DOHH2 (cell line): ENCODE measurements at regions not wholly inside any gene's neighbourhood (a gene's known extent, or its start where the extent isn't known, plus 50 kb on each side); places are given as distances from the start of the nearest gene placed in this dataset.

Experiments
- H3F3A ChIP-seq: fragments of 200-600 bp; sonication (generic), shearing (Covaris generic); 2 replicates; pipeline ENCODE4 v1.6.0; 2016; ENCODE audit warnings: antibody characterized with exemption, mild to moderate bottlenecking; ENCODE audit not compliant: control insufficient read depth, insufficient read depth
- H3K27ac ChIP-seq: fragments of 200-600 bp; sonication (generic); 2 replicates; pipeline ENCODE4 v1.5.1; 2014; ENCODE audit warnings: low read depth, mild to moderate bottlenecking, low read length, moderate library complexity
- H3K27me3 ChIP-seq: fragments of 200-600 bp; sonication (generic); 2 replicates; pipeline ENCODE4 v1.6.1; 2014; ENCODE audit warnings: mild to moderate bottlenecking, low read length, mixed read lengths; ENCODE audit not compliant: control insufficient read depth
- H3K36me3 ChIP-seq: fragments of 200-600 bp; sonication (generic); 2 replicates; pipeline ENCODE4 v1.6.1; 2014; ENCODE audit warnings: mild to moderate bottlenecking, low read length, moderate library complexity, mixed read lengths; ENCODE audit not compliant: control insufficient read depth
- H3K4me1 ChIP-seq: fragments of 200-600 bp; sonication (generic); 2 replicates; pipeline ENCODE4 v1.6.1; 2014; ENCODE audit warnings: mild to moderate bottlenecking, low read length, mixed read lengths; ENCODE audit not compliant: control insufficient read depth
- H3K4me2 ChIP-seq: fragments of 200-600 bp; sonication (generic); 2 replicates; pipeline ENCODE4 v1.6.0; 2014; ENCODE audit warnings: mild to moderate bottlenecking, low read length, moderate library complexity
- H3K4me3 ChIP-seq: fragments of 200-600 bp; sonication (generic); 2 replicates; pipeline ENCODE4 v1.5.1; 2014; ENCODE audit warnings: mild to moderate bottlenecking, low read length, mixed read lengths
- H3K79me2 ChIP-seq: fragments of 200-600 bp; sonication (generic); 2 replicates; pipeline ENCODE4 v1.6.1; 2014; ENCODE audit warnings: mild to moderate bottlenecking, low read length, mixed read lengths; ENCODE audit not compliant: control insufficient read depth
- H3K9me2 ChIP-seq: fragments of 200-600 bp; sonication (generic); replicated peaks from 2 replicates; pipeline ENCODE4 v1.6.1; 2014; ENCODE audit warnings: mild to moderate bottlenecking, low read length, mixed read lengths; ENCODE audit not compliant: control insufficient read depth
- H3K9me3 ChIP-seq: fragments of 200-600 bp; sonication (generic); 2 replicates; pipeline ENCODE4 v1.6.1; 2014; ENCODE audit warnings: antibody characterized with exemption, low read length, mixed read lengths; ENCODE audit not compliant: control insufficient read depth, insufficient read depth
- H4K20me1 ChIP-seq: fragments of 200-600 bp; sonication (generic); 2 replicates; pipeline ENCODE4 v1.6.0; 2014; ENCODE audit warnings: low read depth, mild to moderate bottlenecking, antibody characterized with exemption, low read length, moderate library complexity; ENCODE audit not compliant: control insufficient read depth, insufficient read depth
- CTCF ChIP-seq: fragments of 200-600 bp; sonication (generic); IDR thresholded peaks from one replicate; pipeline ENCODE4 v1.5.1; 2014; ENCODE audit warnings: antibody characterized with exemption, mild to moderate bottlenecking, low read depth, low read length; ENCODE audit not compliant: poor library complexity, severe bottlenecking
- EZH2phosphoT487 ChIP-seq: fragments of 200-600 bp; sonication (generic); IDR thresholded peaks from 2 replicates; pipeline ENCODE4 v1.6.1; 2017; ENCODE audit warnings: borderline replicate concordance, mild to moderate bottlenecking, antibody characterized with exemption, low read length, moderate library complexity, mixed read lengths

- Histone ChIP-seq H3K9me3 (no peaks in the 10 kb centered on the region), H3K27me3 (0 out of 2 replicates have a peak, but pooled peaks cover 6% of the 10 kb centered on the region), H4K20me1 (no peaks in the 10 kb centered on the region), H3K9me2 (no peaks in the 10 kb centered on the region), H3K27ac (no peak overlapping the region), H3K4me2 (no peak overlapping the region), H3K4me1 (no peaks in the 10 kb centered on the region), H3K4me3 (no peak overlapping the region), H3K36me3 (no peaks in the 10 kb centered on the region), H3F3A (no peaks in the 10 kb centered on the region), H3K79me2 (no peaks in the 10 kb centered on the region)
- no peak for TF ChIP-seq CTCF
- TF ChIP-seq EZH2phosphoT487 = no peak
These were observed 79.9 kb upstream of the NEO1 start for GRCh38 chr15:72972362-72972761.

DNA sequence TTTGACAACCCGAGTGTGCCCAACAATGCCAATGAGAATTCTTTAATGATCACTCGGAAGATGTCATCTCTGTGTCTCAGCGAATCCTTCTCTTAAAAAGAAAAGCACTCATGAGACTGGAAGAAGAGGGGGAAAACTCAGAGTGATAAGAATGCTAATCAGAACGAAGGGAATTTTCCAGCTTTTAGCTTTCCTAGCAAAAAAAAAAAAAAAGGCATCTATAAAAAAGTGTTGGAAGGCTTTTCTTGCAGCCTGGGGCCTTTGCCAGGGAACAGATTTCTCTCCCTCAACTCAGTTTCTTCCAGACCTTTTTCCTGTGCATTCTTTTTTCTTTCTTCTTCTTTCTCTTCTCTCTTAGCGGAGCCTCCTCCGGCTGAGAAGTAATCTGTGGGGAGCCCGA, 80.5 kb upstream of the NEO1 start:
- Histone ChIP-seq H3K4me3 (no peak overlapping the region), H3K4me1 (no peaks in the 10 kb centered on the region), H4K20me1 (no peaks in the 10 kb centered on the region), H3K9me2 (no peaks in the 10 kb centered on the region), H3K79me2 (no peaks in the 10 kb centered on the region), H3K27me3 (0 out of 2 replicates have a peak, but pooled peaks cover 6% of the 10 kb centered on the region), H3K36me3 (no peaks in the 10 kb centered on the region), H3K4me2 (no peak overlapping the region), H3K9me3 (no peaks in the 10 kb centered on the region), H3F3A (no peaks in the 10 kb centered on the region), H3K27ac (no peak overlapping the region)
- TF ChIP-seq EZH2phosphoT487 (no peak), CTCF (no peak)

- H4K20me1 ChIP-seq = no peaks in the 10 kb centered on the region
- no peaks in the 10 kb centered on the region for H3K4me1 ChIP-seq
- no peaks in the 10 kb centered on the region for H3K79me2 ChIP-seq
- H3K36me3 ChIP-seq = no peaks in the 10 kb centered on the region
- H3K9me3 ChIP-seq = no peaks in the 10 kb centered on the region
- H3F3A ChIP-seq = no peaks in the 10 kb centered on the region
- no peak overlapping the region for H3K27ac ChIP-seq
- H3K9me2 ChIP-seq = no peaks in the 10 kb centered on the region
- no peak overlapping the region for H3K4me2 ChIP-seq
- 0 out of 2 replicates have a peak, but pooled peaks cover 6% of the 10 kb centered on the region for H3K27me3 ChIP-seq
- no peak overlapping the region for H3K4me3 ChIP-seq
- TF ChIP-seq EZH2phosphoT487 = no peak
- no peak for TF ChIP-seq CTCF
These were observed 81.1 kb upstream of the NEO1 start for GRCh38 chr15:72970933-72971760.
